GM12878 (cell line): ENCODE measurements at regions not wholly inside any gene's neighbourhood (a gene's known extent, or its start where the extent isn't known, plus 50 kb on each side); places are given as distances from the start of the nearest gene placed in this dataset.

ENCODE experiments used
- ATAC-seq: fragments of 200-7000 bp; cut with Tn5 transposase; 3 replicates; pipeline ENCODE4 v1.9.1; 2020; ENCODE audit warnings: mild to moderate bottlenecking, moderate library complexity
- BruUV-seq: library from RNA; stranded (reverse); fragments of 400-500 nt; replicated peaks from 2 replicates; lab custom pipeline; 2021; lab: Mats Ljungman, UMichigan
- CTCF ChIA-PET: fragments of 300-600 bp; sonication (Branson Sonifier 250); formaldehyde crosslinking; extraction: SDS; loops from one replicate; lab custom pipeline; 2021; ENCODE audit warnings: inconsistent platforms; lab: Yijun Ruan, JAX
- POLR2A ChIA-PET: fragments of 350-600 bp; formaldehyde crosslinking; extraction: SDS; loops from one replicate; lab custom pipeline; 2021; ENCODE audit warnings: inconsistent platforms; lab: Charles Lee
- RAD21 ChIA-PET: fragments of 300-600 bp; sonication (Branson Sonifier 250); formaldehyde crosslinking; loops from one replicate; lab custom pipeline; 2023; ENCODE audit warnings: antibody characterized with exemption; ENCODE audit not compliant: unreplicated experiment; lab: Charles Lee
- SMC1A ChIA-PET: fragments of 300-600 bp; sonication (Branson Sonifier 250); formaldehyde crosslinking; loops from one replicate; lab custom pipeline; 2023; ENCODE audit not compliant: unreplicated experiment, uncharacterized antibody; lab: Charles Lee
- DNase-seq: peaks from one replicate; pipeline ENCODE4 v3.0.0-alpha.2; 2011; ENCODE audit warnings: low read depth, low spot score
- FAIRE-seq: peaks from 3 replicates; lab custom pipeline; 2011; peaks lifted over from hg19 to GRCh38; lab: Jason Lieb, UNC
- H2AFZ ChIP-seq: 2 replicates; pipeline ENCODE4 v1.6.0; 2011; ENCODE audit warnings: low read depth, low read length, control low read depth; ENCODE audit not compliant: control insufficient read depth
- H3K27ac ChIP-seq: 2 replicates; pipeline ENCODE4 v1.5.1; 2011; ENCODE audit warnings: control low read depth; ENCODE audit not compliant: control insufficient read depth, insufficient read depth
- H3K27me3 ChIP-seq, 2 experiments: replicated peaks in 1 of 2; 2 replicates each; pipeline versions ENCODE4 v1.6.0 to v1.6.1; 2011; ENCODE audit warnings: low read length in 1 of 2; ENCODE audit not compliant: control insufficient read depth in 2 of 2, insufficient read depth in 2 of 2
- H3K36me3 ChIP-seq, 2 experiments: 2 replicates each; pipeline ENCODE4 v1.5.1; 2011; ENCODE audit warnings: low read length in 1 of 2; ENCODE audit not compliant: control insufficient read depth in 2 of 2, insufficient read depth in 2 of 2
- H3K4me1 ChIP-seq: 2 replicates; pipeline ENCODE4 v1.6.1; 2011; ENCODE audit warnings: mild to moderate bottlenecking, low read length, moderate library complexity, mixed read lengths; ENCODE audit not compliant: control insufficient read depth, insufficient read depth
- H3K4me2 ChIP-seq: 2 replicates; pipeline ENCODE4 v1.6.0; 2011; ENCODE audit warnings: control low read depth; ENCODE audit not compliant: control insufficient read depth, insufficient read depth
- H3K4me3 ChIP-seq: fragments of 200-600 bp; sonication (generic); 2 replicates; pipeline ENCODE4 v1.5.1; 2016
- H3K79me2 ChIP-seq: 2 replicates; pipeline ENCODE4 v1.6.0; 2011; ENCODE audit warnings: low read length; ENCODE audit not compliant: control insufficient read depth, insufficient read depth
- H3K9ac ChIP-seq: 2 replicates; pipeline ENCODE4 v1.8.0; 2011; ENCODE audit warnings: low read length, control low read depth, mixed read lengths; ENCODE audit not compliant: control insufficient read depth, insufficient read depth
- H3K9me3 ChIP-seq: replicated peaks from 3 replicates; pipeline ENCODE4 v1.5.1; 2011; ENCODE audit warnings: mild to moderate bottlenecking, low read length; ENCODE audit not compliant: control insufficient read depth, insufficient read depth
- H4K20me1 ChIP-seq: 2 replicates; pipeline ENCODE4 v1.6.0; 2011; ENCODE audit not compliant: control insufficient read depth, insufficient read depth
- GABPA ChIP-seq: IDR thresholded peaks from 2 replicates; pipeline ENCODE4 v1.6.1; 2014; ENCODE audit warnings: antibody characterized with exemption, low read depth, mild to moderate bottlenecking, inconsistent platforms
- HDAC2 ChIP-seq: fragments of 200-600 bp; sonication (generic); IDR thresholded peaks from 2 replicates; pipeline ENCODE4 v1.6.1; 2017
- MXI1 ChIP-seq: fragments of 150-350 bp; IDR thresholded peaks from 2 replicates; pipeline ENCODE4 v1.6.1; 2011; ENCODE audit warnings: low read depth, mild to moderate bottlenecking, inconsistent platforms, low read length, improper control_type of control experiment
- PAX5 ChIP-seq: IDR thresholded peaks from 2 replicates; pipeline ENCODE4 v1.6.1; 2011; ENCODE audit warnings: low read depth, low read length, borderline replicate concordance
- TCF12 ChIP-seq: IDR thresholded peaks from 2 replicates; pipeline ENCODE4 v1.6.1; 2011; ENCODE audit warnings: low read depth, mild to moderate bottlenecking, low read length
- TCF7 ChIP-seq: IDR thresholded peaks from 2 replicates; pipeline ENCODE4 v1.6.1; 2014; ENCODE audit warnings: antibody characterized with exemption, borderline replicate concordance
- WRNIP1 ChIP-seq: IDR thresholded peaks from 2 replicates; pipeline ENCODE4 v1.6.1; 2011; ENCODE audit warnings: low read depth, low read length, improper control_type of control experiment, borderline replicate concordance
- ZNF384 ChIP-seq: IDR thresholded peaks from 2 replicates; pipeline ENCODE4 v1.6.1; 2012; ENCODE audit warnings: low read depth, mild to moderate bottlenecking, low read length, improper control_type of control experiment, borderline replicate concordance
- WGBS: methylation state at CpG from one replicate; pipeline ENCODE4 v1.1.6; 2016; ENCODE audit warnings: low lambda C conversion rate; ENCODE audit not compliant: insufficient replicate concordance, insufficient coverage; ENCODE audit errors: missing lambda C conversion rate; 5-methylcytosine and 5-hydroxymethylcytosine counted together
- in situ Hi-C: fragments of 300-500 bp; cut with MboI; formaldehyde crosslinking; loops from 9 replicates; pipeline ENCODE4 v1.14.3; 2018; ENCODE audit warnings: mixed read lengths
- intact Hi-C: fragments of 100-400 bp; cut with micrococcal nuclease; formaldehyde crosslinking; loops from one replicate; pipeline ENCODE4 v1.14.2; 2022; ENCODE audit not compliant: unreplicated experiment
- TF ChIP-seq, protein P1 (sequence below): IDR thresholded peaks from 2 replicates; pipeline ENCODE4 v1.6.1; 2012; ENCODE audit warnings: low read length, inconsistent platforms
- TF ChIP-seq, protein P2 (sequence below): fragments of 450-650 bp; IDR thresholded peaks from 2 replicates; pipeline ENCODE4 v1.6.1; 2017; ENCODE audit warnings: mild to moderate bottlenecking, low read depth, inconsistent platforms; ENCODE audit not compliant: poor library complexity, severe bottlenecking

DNA sequence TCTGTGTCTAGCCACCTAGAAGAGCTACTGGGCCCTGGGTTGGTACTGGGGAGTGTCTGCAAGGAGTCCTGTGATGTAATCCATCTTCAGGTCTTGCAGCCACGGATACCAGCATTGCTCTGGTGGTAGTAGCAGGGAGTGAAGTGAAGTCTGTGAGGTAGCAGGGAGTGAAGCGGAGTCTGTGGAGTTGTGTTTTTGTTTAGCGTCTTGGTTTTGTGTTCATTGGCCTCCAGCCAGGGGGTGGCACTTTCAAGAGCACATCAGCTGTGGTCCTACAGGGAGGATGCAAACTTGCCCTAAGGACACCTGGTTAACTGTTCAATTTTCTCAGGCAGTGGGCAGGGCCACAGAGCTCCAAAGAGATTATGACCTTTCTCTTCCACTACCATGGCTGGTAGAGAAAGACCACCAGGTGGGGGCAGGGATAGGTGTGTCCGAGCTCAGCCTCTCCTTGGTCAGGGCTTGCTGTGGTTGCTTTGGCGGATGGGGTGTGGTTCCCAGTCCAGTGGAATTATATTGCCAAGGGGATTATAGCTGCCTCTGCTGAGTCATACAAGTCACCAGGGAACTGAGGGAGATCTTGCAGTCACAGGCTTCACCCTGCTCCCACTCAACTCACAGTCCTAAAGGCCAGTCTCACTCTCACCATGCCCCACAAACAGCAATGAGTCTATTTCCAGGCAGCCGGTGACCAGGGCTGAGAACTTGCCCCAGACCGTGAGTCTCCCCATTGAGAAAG is 424.7 kb downstream of the ZBBX start:
- TF ChIP-seq ZNF384 (no peak), TCF12 (no peak), HDAC2 (no peak), TCF7 (no peak), MXI1 (no peak)
- TF ChIP-seq, protein P1, sequence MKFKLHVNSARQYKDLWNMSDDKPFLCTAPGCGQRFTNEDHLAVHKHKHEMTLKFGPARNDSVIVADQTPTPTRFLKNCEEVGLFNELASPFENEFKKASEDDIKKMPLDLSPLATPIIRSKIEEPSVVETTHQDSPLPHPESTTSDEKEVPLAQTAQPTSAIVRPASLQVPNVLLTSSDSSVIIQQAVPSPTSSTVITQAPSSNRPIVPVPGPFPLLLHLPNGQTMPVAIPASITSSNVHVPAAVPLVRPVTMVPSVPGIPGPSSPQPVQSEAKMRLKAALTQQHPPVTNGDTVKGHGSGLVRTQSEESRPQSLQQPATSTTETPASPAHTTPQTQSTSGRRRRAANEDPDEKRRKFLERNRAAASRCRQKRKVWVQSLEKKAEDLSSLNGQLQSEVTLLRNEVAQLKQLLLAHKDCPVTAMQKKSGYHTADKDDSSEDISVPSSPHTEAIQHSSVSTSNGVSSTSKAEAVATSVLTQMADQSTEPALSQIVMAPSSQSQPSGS: no peak
- in situ Hi-C loops (no loop called here), intact Hi-C loops (no loop called here)
- no peak overlapping the region for H3K27ac ChIP-seq
- ChIA-PET CTCF (interaction anchor here (0.8 kb wide), 1 partner anchor 11 kb away, joined by 3 read pairs; no protein-coding TSS in a partner anchor), RAD21 (no interaction called here), SMC1A (no interaction called here), POLR2A (no interaction called here)
- ATAC-seq: no peak
- H2AFZ ChIP-seq: no peak overlapping the region
- no peaks in the 10 kb centered on the region for H3K36me3 ChIP-seq
- H3K79me2 ChIP-seq: no peaks in the 10 kb centered on the region
- no peaks in the 10 kb centered on the region for H3K4me1 ChIP-seq
- no peak for DNase-seq
- no peaks in the 10 kb centered on the region for H3K27me3 ChIP-seq
- H4K20me1 ChIP-seq: no peaks in the 10 kb centered on the region
- FAIRE-seq: no peak
- H3K9ac ChIP-seq: no peak overlapping the region
- BruUV-seq: no TSS peak
- H3K4me2 ChIP-seq: no peak overlapping the region
- H3K9me3 ChIP-seq: no peaks in the 10 kb centered on the region
- no peak overlapping the region for H3K4me3 ChIP-seq
- WGBS: 39% methylated on average over 7 of the region's 7 CpGs

- BruUV-seq: no TSS peak
- DNase-seq (no peak), ATAC-seq (no peak), FAIRE-seq (no peak)
- Histone ChIP-seq H3K4me1 (no peaks in the 10 kb centered on the region), H3K9ac (no peak overlapping the region), H3K4me3 (no peak overlapping the region), H3K9me3 (no peaks in the 10 kb centered on the region), H3K27me3 (no peaks in the 10 kb centered on the region), H3K4me2 (no peak overlapping the region), H3K36me3 (no peaks in the 10 kb centered on the region), H2AFZ (no peak overlapping the region), H4K20me1 (no peaks in the 10 kb centered on the region), H3K79me2 (no peaks in the 10 kb centered on the region), H3K27ac (no peak overlapping the region)
- intact Hi-C loops: no loop called here
- POLR2A ChIA-PET: no interaction called here
- 24% methylated on average over 3 of the region's 3 CpGs for WGBS
- SMC1A ChIA-PET: interaction anchor here (0.6 kb wide), 1 partner anchor 175 kb away, joined by 3 read pairs; no protein-coding TSS in a partner anchor
- no peak for TF ChIP-seq PAX5
- TF ChIP-seq, protein P2, sequence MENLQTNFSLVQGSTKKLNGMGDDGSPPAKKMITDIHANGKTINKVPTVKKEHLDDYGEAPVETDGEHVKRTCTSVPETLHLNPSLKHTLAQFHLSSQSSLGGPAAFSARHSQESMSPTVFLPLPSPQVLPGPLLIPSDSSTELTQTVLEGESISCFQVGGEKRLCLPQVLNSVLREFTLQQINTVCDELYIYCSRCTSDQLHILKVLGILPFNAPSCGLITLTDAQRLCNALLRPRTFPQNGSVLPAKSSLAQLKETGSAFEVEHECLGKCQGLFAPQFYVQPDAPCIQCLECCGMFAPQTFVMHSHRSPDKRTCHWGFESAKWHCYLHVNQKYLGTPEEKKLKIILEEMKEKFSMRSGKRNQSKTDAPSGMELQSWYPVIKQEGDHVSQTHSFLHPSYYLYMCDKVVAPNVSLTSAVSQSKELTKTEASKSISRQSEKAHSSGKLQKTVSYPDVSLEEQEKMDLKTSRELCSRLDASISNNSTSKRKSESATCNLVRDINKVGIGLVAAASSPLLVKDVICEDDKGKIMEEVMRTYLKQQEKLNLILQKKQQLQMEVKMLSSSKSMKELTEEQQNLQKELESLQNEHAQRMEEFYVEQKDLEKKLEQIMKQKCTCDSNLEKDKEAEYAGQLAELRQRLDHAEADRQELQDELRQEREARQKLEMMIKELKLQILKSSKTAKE: no peak
- TF ChIP-seq ZNF384: no peak
- TF ChIP-seq GABPA: no peak
- no peak for TF ChIP-seq WRNIP1
- in situ Hi-C loops: no loop called here
- RAD21 ChIA-PET: no interaction called here
- CTCF ChIA-PET: interaction anchor here (0.6 kb wide), 1 partner anchor 71 kb away, joined by 3 read pairs; no protein-coding TSS in a partner anchor
Observed at GRCh38 chr3:166934879-166935278, 445.2 kb downstream of the ZBBX start.
